K562 (cell line): ENCODE measurements at regions not wholly inside any gene's neighbourhood (a gene's known extent, or its start where the extent isn't known, plus 50 kb on each side); places are given as distances from the start of the nearest gene placed in this dataset.

Experiments
- ATAC-seq: fragments of 200-7000 bp; cut with Tn5 transposase; 3 replicates; pipeline ENCODE4 v1.9.1; 2020; ENCODE audit warnings: moderate library complexity
- BruUV-seq: library from RNA; stranded (reverse); fragments of 400-500 nt; replicated peaks from 2 replicates; lab custom pipeline; 2021; lab: Mats Ljungman, UMichigan
- CTCF ChIA-PET: fragments of 300-600 bp; formaldehyde crosslinking; extraction: SDS; loops from one replicate; lab custom pipeline; 2021; ENCODE audit warnings: low intra/inter-chr PET ratio; lab: Yijun Ruan, JAX
- POLR2A ChIA-PET: fragments of 300-600, 350-650 bp; sonication (Branson Sonifier 250); formaldehyde crosslinking; extraction: SDS; loops from one replicate; lab custom pipeline; 2021; ENCODE audit warnings: antibody characterized with exemption, inconsistent platforms; lab: Yijun Ruan, JAX
- DNase-seq, 4 experiments: peaks; one replicate each; pipeline versions ENCODE4 v3.0.0 to v3.0.0-alpha.2; 2011 to 2018; ENCODE audit warnings: low spot score in 3 of 4, mixed read lengths in 3 of 4; ENCODE audit errors: extremely low read depth in 1 of 4
- FAIRE-seq: peaks from 2 replicates; lab custom pipeline; 2011; peaks lifted over from hg19 to GRCh38; lab: Jason Lieb, UNC
- H2AFZ ChIP-seq: 2 replicates; pipeline ENCODE4 v1.6.0; 2011; ENCODE audit warnings: low read depth, low read length, control low read depth, inconsistent platforms
- H3K27ac ChIP-seq: fragments of 200-600 bp; 3 replicates; pipeline ENCODE4 v1.8.0; 2011; ENCODE audit warnings: low read depth, mild to moderate bottlenecking, control low read depth, inconsistent platforms, low read length, moderate library complexity, mixed read lengths; ENCODE audit errors: extremely low read depth
- H3K27me3 ChIP-seq, 2 experiments: fragments of 300-600 bp in 1 of 2; 2 replicates in 1 of 2; 3 replicates in 1 of 2; pipeline versions ENCODE4 v1.6.0 to v1.8.0; 2011; ENCODE audit warnings: inconsistent platforms in 2 of 2, low read length in 2 of 2, mild to moderate bottlenecking in 1 of 2, mixed read lengths in 1 of 2, moderate library complexity in 1 of 2; ENCODE audit not compliant: control insufficient read depth in 2 of 2, insufficient read depth in 2 of 2
- H3K36me3 ChIP-seq: fragments of 300-600 bp; 3 replicates; pipeline ENCODE4 v1.8.0; 2011; ENCODE audit warnings: mild to moderate bottlenecking, low read length, inconsistent platforms; ENCODE audit not compliant: control insufficient read depth, insufficient read depth
- H3K4me1 ChIP-seq, 2 experiments: fragments of 200-600 bp in 1 of 2; replicated peaks in 1 of 2; 2 replicates in 1 of 2; 3 replicates in 1 of 2; pipeline versions ENCODE4 v1.5.1 to v1.8.0; 2011; ENCODE audit warnings: inconsistent platforms in 2 of 2, low read length in 2 of 2, mild to moderate bottlenecking in 1 of 2, mixed read lengths in 1 of 2, moderate library complexity in 1 of 2; ENCODE audit not compliant: control insufficient read depth in 2 of 2, insufficient read depth in 2 of 2
- H3K4me2 ChIP-seq: 2 replicates; pipeline ENCODE4 v1.6.1; 2011; ENCODE audit warnings: low read length, control low read depth, inconsistent platforms, mixed read lengths; ENCODE audit not compliant: insufficient read depth
- H3K4me3 ChIP-seq: fragments of 200-600 bp; sonication (generic), shearing (Covaris generic); 2 replicates; pipeline ENCODE4 v1.5.1; 2016; ENCODE audit warnings: control low read depth, inconsistent platforms
- H3K79me2 ChIP-seq: fragments of 200-600 bp; 3 replicates; pipeline ENCODE4 v1.8.0; 2011; ENCODE audit warnings: low read length, inconsistent platforms; ENCODE audit not compliant: control insufficient read depth, insufficient read depth
- H3K9ac ChIP-seq, 2 experiments: 2 replicates each; pipeline versions ENCODE4 v1.6.0 to v1.6.1; 2011; ENCODE audit warnings: low read depth in 2 of 2, low read length in 2 of 2, control low read depth in 1 of 2, inconsistent platforms in 1 of 2, mild to moderate bottlenecking in 1 of 2, mixed read lengths in 1 of 2; ENCODE audit not compliant: insufficient read depth in 1 of 2
- H3K9me1 ChIP-seq: one replicate; pipeline ENCODE4 v1.6.0; 2011; ENCODE audit warnings: inconsistent platforms, mild to moderate bottlenecking, low read length, moderate library complexity; ENCODE audit not compliant: control insufficient read depth, insufficient read depth
- H3K9me3 ChIP-seq: replicated peaks from 2 replicates; pipeline ENCODE4 v1.5.1; 2011; ENCODE audit warnings: low read depth, low read length, inconsistent platforms; ENCODE audit not compliant: control insufficient read depth, insufficient read depth
- H4K20me1 ChIP-seq: replicated peaks from 2 replicates; pipeline ENCODE4 v1.6.1; 2011; ENCODE audit warnings: low read length, inconsistent platforms, mixed read lengths; ENCODE audit not compliant: control insufficient read depth, insufficient read depth
- BRD4 ChIP-seq: fragments of 200-600 bp; sonication (generic); IDR thresholded peaks from 2 replicates; pipeline ENCODE4 v1.6.1; 2017; ENCODE audit warnings: inconsistent platforms
- CSDE1 ChIP-seq, 2 experiments: fragments of 450-650 bp; IDR thresholded peaks; 2 replicates each; pipeline ENCODE4 v1.6.1; 2016; ENCODE audit warnings: mild to moderate bottlenecking in 1 of 2
- E2F3 ChIP-seq: fragments of 250-450 bp; sonication (Bioruptor Pico); IDR thresholded peaks from 2 replicates; pipeline ENCODE4 v1.4.0; 2020; ENCODE audit warnings: mild to moderate bottlenecking
- KDM4B ChIP-seq, 2 experiments: fragments of 450-650 bp in 1 of 2; sonication (generic) in 1 of 2; IDR thresholded peaks; 2 replicates each; pipeline ENCODE4 v1.6.1; 2016 to 2017; ENCODE audit warnings: borderline replicate concordance in 2 of 2, antibody characterized with exemption in 1 of 2, low read depth in 1 of 2, mild to moderate bottlenecking in 1 of 2
- MEF2D ChIP-seq: conservative IDR thresholded peaks from 2 replicates; pipeline ENCODE4 v1.6.1; 2016; ENCODE audit warnings: low read depth, missing genetic modification characterization, missing compliant biosample characterization
- NRF1 ChIP-seq, 2 experiments: fragments of 450-650 bp; IDR thresholded peaks in 1 of 2; conservative IDR thresholded peaks in 1 of 2; 2 replicates each; pipeline ENCODE4 v1.6.1; 2014; ENCODE audit warnings: mild to moderate bottlenecking in 2 of 2
- POLR2G ChIP-seq: fragments of 200-400 bp; formaldehyde crosslinking; IDR thresholded peaks from 2 replicates; pipeline ENCODE4 v1.6.1; 2017; ENCODE audit warnings: low read depth, mild to moderate bottlenecking, antibody characterized with exemption, low read length, moderate library complexity
- WGBS: fragments of 100-300 bp; shearing (Covaris generic); methylation state at CpG from one replicate; pipeline ENCODE4 v1.1.6; 2016; ENCODE audit warnings: low coverage, mixed read lengths; ENCODE audit not compliant: insufficient coverage; ENCODE audit errors: missing lambda C conversion rate; 5-methylcytosine and 5-hydroxymethylcytosine counted together
- in situ Hi-C: fragments of 300-500 bp; cut with MboI; formaldehyde crosslinking; loops from 4 replicates; pipeline ENCODE4 v1.15.0; 2018; ENCODE audit warnings: inconsistent platforms, mixed read lengths
- intact Hi-C: fragments of 100-400 bp; cut with micrococcal nuclease; formaldehyde crosslinking; loops from 2 replicates; pipeline ENCODE4 v1.14.2; 2022
- TF ChIP-seq, protein P1 (sequence below): IDR thresholded peaks from 2 replicates; pipeline ENCODE4 v1.6.1; 2016; ENCODE audit warnings: missing genetic modification characterization, missing compliant biosample characterization

DNA sequence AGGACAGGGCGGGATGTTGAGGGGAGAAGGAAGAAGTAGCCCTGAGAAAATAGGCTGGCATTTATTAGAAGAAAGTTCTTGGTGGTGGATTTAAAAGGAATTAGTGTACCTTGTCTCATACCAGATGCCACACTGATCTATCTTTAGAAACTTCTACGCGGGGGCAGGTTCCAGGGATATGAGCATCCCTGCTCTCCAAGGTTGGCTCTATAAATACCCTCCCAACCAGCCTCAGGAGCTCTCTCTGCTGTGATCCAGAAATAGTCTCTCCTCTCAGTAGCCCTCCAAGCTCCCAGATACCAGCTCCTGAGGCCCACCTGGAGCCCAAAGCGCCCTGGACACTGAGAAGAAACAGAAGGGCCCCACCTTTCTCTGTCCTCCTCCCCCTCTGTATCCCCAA lies 128.3 kb upstream of the TNR start:
- Histone ChIP-seq H3K79me2 (no peaks in the 10 kb centered on the region), H3K9ac (no peak overlapping the region), H3K4me3 (no peak overlapping the region), H3K4me1 (no peaks in the 10 kb centered on the region), H3K27ac (no peak overlapping the region), H4K20me1 (no peaks in the 10 kb centered on the region; the same call in 1 of the 2 replicates), H3K9me1 (no peaks in the 10 kb centered on the region), H3K4me2 (no peak overlapping the region), H3K27me3 (peaks cover 2 to 45% of the 10 kb centered on the region in 2 experiments; a peak in 2 of 5 replicates), H2AFZ (no peak overlapping the region), H3K9me3 (no peaks in the 10 kb centered on the region), H3K36me3 (no peaks in the 10 kb centered on the region)
- no peak for TF ChIP-seq KDM4B (IDR thresholded peaks at IDR 0.05; ENCODE audit: borderline replicate concordance in 2 of 2, low read depth in 1 of 2)
- no peak for TF ChIP-seq E2F3 (CRISPR knock-in tag)
- no peak for TF ChIP-seq MEF2D (tag)
- WGBS, result 1% methylated on average over 4 of the region's 4 CpGs
- intact Hi-C loops, result no loop called here
- DNase-seq (no peak), ATAC-seq (no peak), FAIRE-seq (no peak)
- POLR2A ChIA-PET, result no interaction called here
- in situ Hi-C loops, result no loop called here
- CTCF ChIA-PET, result no interaction called here
- BruUV-seq, result no TSS peak

DNA sequence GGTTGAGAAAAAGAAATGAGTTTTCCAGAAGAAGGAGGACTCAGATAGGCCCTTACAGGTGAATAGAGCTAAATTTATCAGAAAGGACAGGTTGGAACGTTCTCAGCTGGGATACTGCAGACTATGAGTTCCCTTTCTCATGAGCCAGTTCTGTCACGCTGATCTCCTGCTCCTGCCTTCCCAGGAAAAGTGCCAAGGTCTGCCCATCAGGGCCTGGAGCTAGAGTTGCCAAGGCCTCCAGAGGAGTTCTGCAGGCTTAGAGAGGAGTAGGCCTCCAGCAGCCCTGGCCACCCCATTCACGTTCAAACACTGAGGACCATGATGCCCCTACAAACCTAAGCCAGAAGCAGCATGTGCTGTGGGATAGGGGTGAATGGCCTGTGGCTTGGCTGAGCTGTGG lies 126.8 kb upstream of the TNR start:
- Histone ChIP-seq H3K27ac (no peak overlapping the region), H3K4me2 (no peak overlapping the region), H4K20me1 (no peaks in the 10 kb centered on the region), H3K4me3 (no peak overlapping the region), H3K9me3 (no peaks in the 10 kb centered on the region), H3K9ac (no peak overlapping the region), H3K9me1 (no peaks in the 10 kb centered on the region), H3K27me3 (peaks cover 2 to 33% of the 10 kb centered on the region in 2 experiments; a peak in 3 of 5 replicates), H2AFZ (no peak overlapping the region), H3K4me1 (no peaks in the 10 kb centered on the region), H3K79me2 (no peaks in the 10 kb centered on the region), H3K36me3 (no peaks in the 10 kb centered on the region)
- no peak for ATAC-seq
- TF ChIP-seq BRD4 (no peak), NRF1 (conservative IDR thresholded peaks at IDR 0.05 in 1 of 2, IDR thresholded peaks at IDR 0.05 in 1 of 2) (no peak), CSDE1 (IDR thresholded peaks at IDR 0.05) (no peak), POLR2G (no peak)
- TF ChIP-seq, protein P1, sequence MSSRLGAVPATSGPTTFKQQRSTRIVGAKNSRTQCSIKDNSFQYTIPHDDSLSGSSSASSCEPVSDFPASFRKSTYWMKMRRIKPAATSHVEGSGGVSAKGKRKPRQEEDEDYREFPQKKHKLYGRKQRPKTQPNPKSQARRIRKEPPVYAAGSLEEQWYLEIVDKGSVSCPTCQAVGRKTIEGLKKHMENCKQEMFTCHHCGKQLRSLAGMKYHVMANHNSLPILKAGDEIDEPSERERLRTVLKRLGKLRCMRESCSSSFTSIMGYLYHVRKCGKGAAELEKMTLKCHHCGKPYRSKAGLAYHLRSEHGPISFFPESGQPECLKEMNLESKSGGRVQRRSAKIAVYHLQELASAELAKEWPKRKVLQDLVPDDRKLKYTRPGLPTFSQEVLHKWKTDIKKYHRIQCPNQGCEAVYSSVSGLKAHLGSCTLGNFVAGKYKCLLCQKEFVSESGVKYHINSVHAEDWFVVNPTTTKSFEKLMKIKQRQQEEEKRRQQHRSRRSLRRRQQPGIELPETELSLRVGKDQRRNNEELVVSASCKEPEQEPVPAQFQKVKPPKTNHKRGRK (tag), result no peak
- in situ Hi-C loops (no loop called here), intact Hi-C loops (no loop called here)
- DNase-seq, result no peak
- no TSS peak for BruUV-seq
- WGBS, result 0% methylated on average over 3 of the region's 3 CpGs
- ChIA-PET CTCF (no interaction called here), POLR2A (no interaction called here)
- FAIRE-seq, result no peak
